ENCODE measurements at regions not wholly inside any gene's neighbourhood (a gene's known extent, or its start where the extent isn't known, plus 50 kb on each side); places are given as distances from the start of the nearest gene placed in this dataset.

DNA sequence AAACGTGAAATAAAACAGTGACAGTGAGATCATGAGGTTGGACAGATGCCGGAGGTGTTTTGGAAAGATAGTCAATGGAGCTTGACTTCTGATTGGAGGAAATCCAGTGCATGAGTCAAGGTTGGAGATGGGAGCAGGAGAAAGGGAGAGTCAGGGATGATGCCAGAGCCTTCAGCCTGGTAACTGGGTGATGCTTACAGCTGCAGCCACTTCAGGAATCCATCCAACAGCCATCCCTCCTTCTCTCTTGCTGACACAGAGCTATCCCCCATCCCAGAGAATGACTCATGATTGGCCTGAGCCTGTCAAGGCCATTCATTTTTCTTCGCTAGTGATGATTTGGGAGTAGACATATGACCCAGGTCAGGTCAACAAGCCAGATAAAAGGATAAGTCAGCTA, 112.8 kb downstream of the SAMD5 start:
- H3K36me3 Mint-ChIP-seq (ENCODE audit: low read depth), result no peaks in the 10 kb centered on the region
- no peak for DNase-seq
- H3K27me3 ChIP-seq (ENCODE audit: control insufficient read depth, insufficient read depth, low read length, poor library complexity, severe bottlenecking), result no peaks in the 10 kb centered on the region

DNA sequence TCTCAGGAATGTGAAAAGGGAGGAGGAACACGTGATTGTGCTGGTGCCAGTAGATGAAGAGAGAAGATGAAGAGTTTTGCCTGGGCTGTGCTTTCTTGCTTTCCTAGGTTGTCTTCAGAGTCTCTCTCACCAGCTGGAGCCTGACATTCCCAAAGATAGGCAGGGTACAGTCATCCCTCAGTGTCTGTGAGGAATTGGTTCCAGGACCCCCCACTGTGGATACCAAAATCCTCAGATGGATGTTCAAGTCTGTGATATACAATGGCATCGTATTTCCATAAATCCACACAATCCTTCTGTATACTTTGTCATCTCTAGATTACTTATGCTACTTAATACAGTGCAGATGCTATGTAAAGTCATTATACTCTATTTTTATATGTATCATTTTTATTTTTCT, 113.5 kb downstream of the SAMD5 start:
- H3K27ac ChIP-seq (ENCODE audit: low read depth, low read length), result no peak overlapping the region
- H3K9ac ChIP-seq (ENCODE audit: extremely low read depth, low read length, poor library complexity, severe bottlenecking), result no peak overlapping the region
- Mint-ChIP-seq H3K4me3 (no peak overlapping the region), H3K27me3 (ENCODE audit: insufficient read depth) (no peaks in the 10 kb centered on the region), H3K27ac (no peak overlapping the region), H3K9me3 (no peaks in the 10 kb centered on the region), H3K36me3 (ENCODE audit: low read depth) (no peaks in the 10 kb centered on the region), H3K4me1 (peaks cover 2% of the 10 kb centered on the region)
- H3K36me3 ChIP-seq (ENCODE audit: control insufficient read depth, insufficient read depth, low read length), result no peaks in the 10 kb centered on the region
- no peaks in the 10 kb centered on the region for H3K4me1 ChIP-seq (ENCODE audit: control insufficient read depth, insufficient read depth, low read length)
- DNase-seq, result no peak
- no peaks in the 10 kb centered on the region for H3K9me3 ChIP-seq (ENCODE audit: control insufficient read depth, low read length)
- H3K4me3 ChIP-seq (ENCODE audit: low read length), result no peak overlapping the region
- TF ChIP-seq, protein P1, sequence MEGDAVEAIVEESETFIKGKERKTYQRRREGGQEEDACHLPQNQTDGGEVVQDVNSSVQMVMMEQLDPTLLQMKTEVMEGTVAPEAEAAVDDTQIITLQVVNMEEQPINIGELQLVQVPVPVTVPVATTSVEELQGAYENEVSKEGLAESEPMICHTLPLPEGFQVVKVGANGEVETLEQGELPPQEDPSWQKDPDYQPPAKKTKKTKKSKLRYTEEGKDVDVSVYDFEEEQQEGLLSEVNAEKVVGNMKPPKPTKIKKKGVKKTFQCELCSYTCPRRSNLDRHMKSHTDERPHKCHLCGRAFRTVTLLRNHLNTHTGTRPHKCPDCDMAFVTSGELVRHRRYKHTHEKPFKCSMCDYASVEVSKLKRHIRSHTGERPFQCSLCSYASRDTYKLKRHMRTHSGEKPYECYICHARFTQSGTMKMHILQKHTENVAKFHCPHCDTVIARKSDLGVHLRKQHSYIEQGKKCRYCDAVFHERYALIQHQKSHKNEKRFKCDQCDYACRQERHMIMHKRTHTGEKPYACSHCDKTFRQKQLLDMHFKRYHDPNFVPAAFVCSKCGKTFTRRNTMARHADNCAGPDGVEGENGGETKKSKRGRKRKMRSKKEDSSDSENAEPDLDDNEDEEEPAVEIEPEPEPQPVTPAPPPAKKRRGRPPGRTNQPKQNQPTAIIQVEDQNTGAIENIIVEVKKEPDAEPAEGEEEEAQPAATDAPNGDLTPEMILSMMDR (conservative IDR thresholded peaks at IDR 0.05), result no peak
- no peaks in the 10 kb centered on the region for H3K27me3 ChIP-seq (ENCODE audit: control insufficient read depth, insufficient read depth, low read length, poor library complexity, severe bottlenecking)
- WGBS, 2 experiments (ENCODE audit: insufficient coverage in 1 of 2, insufficient read length in 1 of 2), result 91 to 100% methylated on average over 1 to 2 of the region's 2 CpGs

More for the DNA sequence above, 112.8 kb downstream of the SAMD5 start:
- no peaks in the 10 kb centered on the region for H3K9me3 Mint-ChIP-seq
- no peak overlapping the region for H3K4me3 Mint-ChIP-seq
- Histone ChIP-seq H3K4me1 (ENCODE audit: control insufficient read depth, insufficient read depth, low read length) (no peaks in the 10 kb centered on the region), H3K9me3 (ENCODE audit: control insufficient read depth, low read length) (no peaks in the 10 kb centered on the region), H3K36me3 (ENCODE audit: control insufficient read depth, insufficient read depth, low read length) (no peaks in the 10 kb centered on the region), H3K27ac (ENCODE audit: low read depth, low read length) (no peak overlapping the region), H3K4me3 (ENCODE audit: low read length) (no peak overlapping the region), H3K9ac (ENCODE audit: extremely low read depth, low read length, poor library complexity, severe bottlenecking) (no peak overlapping the region)
- no peak overlapping the region for H3K27ac Mint-ChIP-seq
- no peaks in the 10 kb centered on the region for H3K27me3 Mint-ChIP-seq (ENCODE audit: insufficient read depth)
- TF ChIP-seq, protein P1 (conservative IDR thresholded peaks at IDR 0.05), result no peak
- 87 to 97% methylated on average over 3 of the region's 3 CpGs for WGBS, 2 experiments (ENCODE audit: insufficient coverage in 1 of 2, insufficient read length in 1 of 2)
- H3K4me1 Mint-ChIP-seq, result peaks cover 2% of the 10 kb centered on the region

DNA sequence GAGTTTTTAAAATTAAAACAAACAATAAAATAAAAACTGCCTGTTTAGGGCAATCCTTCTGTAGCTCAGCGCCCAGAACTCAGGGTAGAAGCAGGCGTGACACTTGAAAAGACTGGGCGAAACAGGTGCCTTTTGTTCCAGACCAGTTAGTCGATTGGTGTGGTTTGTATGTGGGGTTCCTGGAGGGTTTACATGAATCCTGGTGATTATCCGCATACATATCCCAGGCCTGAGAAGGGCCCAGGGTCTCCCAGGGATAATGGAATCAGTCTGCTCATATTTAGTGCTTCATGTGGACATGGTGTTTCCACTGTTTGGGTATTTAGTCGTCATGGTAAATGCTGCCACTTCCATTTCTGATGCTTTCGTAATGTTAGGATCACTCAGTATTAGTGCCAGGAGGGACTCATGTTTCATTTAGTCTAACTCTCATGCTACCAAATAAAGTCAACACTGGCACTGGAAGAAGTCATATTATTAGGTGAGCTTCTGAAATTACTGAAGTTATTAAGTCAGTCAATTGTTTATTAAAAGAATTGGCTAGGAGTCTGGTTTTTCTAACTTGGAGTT, 116.5 kb downstream of the SAMD5 start:
- no peak overlapping the region for H3K27ac Mint-ChIP-seq
- TF ChIP-seq, protein P1 (conservative IDR thresholded peaks at IDR 0.05), result no peak
- peaks cover 2% of the 10 kb centered on the region for H3K4me1 Mint-ChIP-seq
- WGBS, 2 experiments (ENCODE audit: insufficient coverage in 1 of 2, insufficient read length in 1 of 2), result 91 to 95% methylated on average over 5 to 7 of the region's 7 CpGs
- no peak overlapping the region for H3K27ac ChIP-seq (ENCODE audit: low read depth, low read length)
- no peak overlapping the region for H3K4me3 ChIP-seq (ENCODE audit: low read length)
- no peak overlapping the region for H3K4me3 Mint-ChIP-seq
- H3K27me3 Mint-ChIP-seq (ENCODE audit: insufficient read depth), result no peaks in the 10 kb centered on the region
- H3K27me3 ChIP-seq (ENCODE audit: control insufficient read depth, insufficient read depth, low read length, poor library complexity, severe bottlenecking), result no peaks in the 10 kb centered on the region
- no peak overlapping the region for H3K9ac ChIP-seq (ENCODE audit: extremely low read depth, low read length, poor library complexity, severe bottlenecking)
- DNase-seq, result no peak
- H3K36me3 Mint-ChIP-seq (ENCODE audit: low read depth), result no peaks in the 10 kb centered on the region
- H3K36me3 ChIP-seq (ENCODE audit: control insufficient read depth, insufficient read depth, low read length), result no peaks in the 10 kb centered on the region
- no peaks in the 10 kb centered on the region for H3K9me3 ChIP-seq (ENCODE audit: control insufficient read depth, low read length)
- H3K4me1 ChIP-seq (ENCODE audit: control insufficient read depth, insufficient read depth, low read length), result no peaks in the 10 kb centered on the region
- no peaks in the 10 kb centered on the region for H3K9me3 Mint-ChIP-seq

All from endodermal cell (in vitro differentiated cells).